Gastroesophageal sphincter (tissue), 3 donors: ENCODE measurements at regions not wholly inside any gene's neighbourhood (a gene's known extent, or its start where the extent isn't known, plus 50 kb on each side); places are given as distances from the start of the nearest gene placed in this dataset.

Experiments used
- EP300 ChIP-seq: sonication (generic); formaldehyde crosslinking; IDR thresholded peaks from one replicate; pipeline ENCODE4 v1.6.1; 2017; ENCODE audit warnings: antibody characterized with exemption, mild to moderate bottlenecking
- POLR2A ChIP-seq, 2 donors: fragments of 450-650 bp; IDR thresholded peaks; one replicate each; pipeline ENCODE4 v1.6.1; 2017; ENCODE audit warnings: antibody characterized with exemption in 2 of 2, mild to moderate bottlenecking in 2 of 2, moderate library complexity in 1 of 2
- POLR2AphosphoS5 ChIP-seq: sonication (generic); formaldehyde crosslinking; IDR thresholded peaks from one replicate; pipeline ENCODE4 v1.6.1; 2017; ENCODE audit warnings: antibody characterized with exemption
- TF ChIP-seq, protein P1 (sequence below), 4 experiments: fragments of 200-600 bp in 2 of 4; fragments of 450-650 bp in 2 of 4; sonication (generic) in 1 of 4; IDR thresholded peaks; one replicate each; pipeline ENCODE4 v1.5.1; 2017 to 2019; ENCODE audit warnings: antibody characterized with exemption in 4 of 4, mild to moderate bottlenecking in 2 of 4, moderate library complexity in 2 of 4

DNA sequence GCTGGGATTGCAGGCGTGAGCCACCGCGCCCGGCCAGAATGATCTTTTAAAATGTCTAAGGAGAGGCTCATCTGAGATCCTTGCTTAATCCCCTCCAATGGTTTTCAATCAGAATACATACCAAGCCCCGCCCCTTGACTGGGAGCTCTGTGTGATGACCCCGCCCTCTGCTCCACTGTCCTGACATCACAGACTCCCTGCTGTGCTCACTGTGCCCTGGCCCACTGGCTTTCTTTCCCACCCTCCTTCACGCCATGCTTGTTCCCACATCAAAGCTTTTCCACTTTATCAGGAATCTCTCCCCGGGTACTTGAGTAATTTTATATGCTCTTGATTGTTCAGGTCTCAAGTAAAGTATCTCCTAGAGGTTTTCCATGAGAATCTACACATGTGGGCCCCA, 762.3 kb upstream of the ID2 start:
- TF ChIP-seq, protein P1, sequence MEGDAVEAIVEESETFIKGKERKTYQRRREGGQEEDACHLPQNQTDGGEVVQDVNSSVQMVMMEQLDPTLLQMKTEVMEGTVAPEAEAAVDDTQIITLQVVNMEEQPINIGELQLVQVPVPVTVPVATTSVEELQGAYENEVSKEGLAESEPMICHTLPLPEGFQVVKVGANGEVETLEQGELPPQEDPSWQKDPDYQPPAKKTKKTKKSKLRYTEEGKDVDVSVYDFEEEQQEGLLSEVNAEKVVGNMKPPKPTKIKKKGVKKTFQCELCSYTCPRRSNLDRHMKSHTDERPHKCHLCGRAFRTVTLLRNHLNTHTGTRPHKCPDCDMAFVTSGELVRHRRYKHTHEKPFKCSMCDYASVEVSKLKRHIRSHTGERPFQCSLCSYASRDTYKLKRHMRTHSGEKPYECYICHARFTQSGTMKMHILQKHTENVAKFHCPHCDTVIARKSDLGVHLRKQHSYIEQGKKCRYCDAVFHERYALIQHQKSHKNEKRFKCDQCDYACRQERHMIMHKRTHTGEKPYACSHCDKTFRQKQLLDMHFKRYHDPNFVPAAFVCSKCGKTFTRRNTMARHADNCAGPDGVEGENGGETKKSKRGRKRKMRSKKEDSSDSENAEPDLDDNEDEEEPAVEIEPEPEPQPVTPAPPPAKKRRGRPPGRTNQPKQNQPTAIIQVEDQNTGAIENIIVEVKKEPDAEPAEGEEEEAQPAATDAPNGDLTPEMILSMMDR (IDR thresholded peaks at IDR 0.05), result no peak
- no peak for TF ChIP-seq POLR2AphosphoS5
- no peak for TF ChIP-seq EP300
- no peak for TF ChIP-seq POLR2A (IDR thresholded peaks at IDR 0.05)
